ENCODE measurements at regions not wholly inside any gene's neighbourhood (a gene's known extent, or its start where the extent isn't known, plus 50 kb on each side); places are given as distances from the start of the nearest gene placed in this dataset.

GRCh38 chr10:47092376-47092775 is 181.1 kb downstream of the PTPN20 start:
- no peaks in the 10 kb centered on the region for H3K9me3 ChIP-seq (ENCODE audit: low read depth, low read length, poor library complexity, severe bottlenecking)
- POLR2A ChIA-PET (ENCODE audit: low non-redundant PET) = no interaction called here
- DNase-seq (ENCODE audit: low spot score) = no peak
- no peaks in the 10 kb centered on the region for H3K27me3 ChIP-seq (replicated peaks; ENCODE audit: insufficient read depth, low read depth, low read length, poor library complexity)
- BruUV-seq (replicated peaks) = no TSS peak
- H3K36me3 ChIP-seq (ENCODE audit: insufficient read depth, low read length, poor library complexity, severe bottlenecking) = no peaks in the 10 kb centered on the region
- CTCF ChIA-PET = no interaction called here
- intact Hi-C loops (cut with micrococcal nuclease; ENCODE audit: unreplicated experiment) = no loop called here
- H3K27ac ChIP-seq (ENCODE audit: low read depth, low read length, poor library complexity, severe bottlenecking) = no peak overlapping the region
- H3K4me1 ChIP-seq (ENCODE audit: insufficient read depth, low read length, poor library complexity, severe bottlenecking) = no peaks in the 10 kb centered on the region
- H3K4me3 ChIP-seq (ENCODE audit: low read depth, low read length, poor library complexity, severe bottlenecking) = no peak overlapping the region
- no peak for TF ChIP-seq EZH2 (IDR thresholded peaks at IDR 0.05; ENCODE audit: borderline replicate concordance, low read depth, low read length, poor library complexity, severe bottlenecking)
- TF ChIP-seq CTCF (conservative IDR thresholded peaks at IDR 0.05; ENCODE audit: low read depth, low read length) = no peak

- intact Hi-C loops (cut with micrococcal nuclease; ENCODE audit: unreplicated experiment) = no loop called here
- H3K4me1 ChIP-seq (ENCODE audit: insufficient read depth, low read length, poor library complexity, severe bottlenecking) = no peaks in the 10 kb centered on the region
- H3K27ac ChIP-seq (ENCODE audit: low read depth, low read length, poor library complexity, severe bottlenecking) = no peak overlapping the region
- no TSS peak for BruUV-seq (replicated peaks)
- no peaks in the 10 kb centered on the region for H3K9me3 ChIP-seq (ENCODE audit: low read depth, low read length, poor library complexity, severe bottlenecking)
- no peak for DNase-seq (ENCODE audit: low spot score)
- no peaks in the 10 kb centered on the region for H3K36me3 ChIP-seq (ENCODE audit: insufficient read depth, low read length, poor library complexity, severe bottlenecking)
- H3K4me3 ChIP-seq (ENCODE audit: low read depth, low read length, poor library complexity, severe bottlenecking) = no peak overlapping the region
- no peak for TF ChIP-seq CTCF (conservative IDR thresholded peaks at IDR 0.05; ENCODE audit: low read depth, low read length)
- no peak for TF ChIP-seq EZH2 (IDR thresholded peaks at IDR 0.05; ENCODE audit: borderline replicate concordance, low read depth, low read length, poor library complexity, severe bottlenecking)
- H3K27me3 ChIP-seq (replicated peaks; ENCODE audit: insufficient read depth, low read depth, low read length, poor library complexity) = no peaks in the 10 kb centered on the region
- CTCF ChIA-PET = no interaction called here
- POLR2A ChIA-PET (ENCODE audit: low non-redundant PET) = no interaction called here
Measured at GRCh38 chr10:47092831-47093230, 181.6 kb downstream of the PTPN20 start.

- no peak overlapping the region for H3K27ac ChIP-seq (ENCODE audit: low read depth, low read length, poor library complexity, severe bottlenecking)
- H3K4me1 ChIP-seq (ENCODE audit: insufficient read depth, low read length, poor library complexity, severe bottlenecking) = no peaks in the 10 kb centered on the region
- POLR2A ChIA-PET (ENCODE audit: low non-redundant PET) = no interaction called here
- intact Hi-C loops (cut with micrococcal nuclease; ENCODE audit: unreplicated experiment) = no loop called here
- H3K36me3 ChIP-seq (ENCODE audit: insufficient read depth, low read length, poor library complexity, severe bottlenecking) = no peaks in the 10 kb centered on the region
- TF ChIP-seq EZH2 (IDR thresholded peaks at IDR 0.05; ENCODE audit: borderline replicate concordance, low read depth, low read length, poor library complexity, severe bottlenecking) (no peak), CTCF (conservative IDR thresholded peaks at IDR 0.05; ENCODE audit: low read depth, low read length) (no peak)
- DNase-seq (ENCODE audit: low spot score) = no peak
- BruUV-seq (replicated peaks) = no TSS peak
- no peaks in the 10 kb centered on the region for H3K9me3 ChIP-seq (ENCODE audit: low read depth, low read length, poor library complexity, severe bottlenecking)
- CTCF ChIA-PET = no interaction called here
- H3K27me3 ChIP-seq (replicated peaks; ENCODE audit: insufficient read depth, low read depth, low read length, poor library complexity) = no peaks in the 10 kb centered on the region
- no peak overlapping the region for H3K4me3 ChIP-seq (ENCODE audit: low read depth, low read length, poor library complexity, severe bottlenecking)
Measured at GRCh38 chr10:47094126-47094525, 182.9 kb downstream of the PTPN20 start.
